ENCODE measurements at regions not wholly inside any gene's neighbourhood (a gene's known extent, or its start where the extent isn't known, plus 50 kb on each side); places are given as distances from the start of the nearest gene placed in this dataset.

DNA sequence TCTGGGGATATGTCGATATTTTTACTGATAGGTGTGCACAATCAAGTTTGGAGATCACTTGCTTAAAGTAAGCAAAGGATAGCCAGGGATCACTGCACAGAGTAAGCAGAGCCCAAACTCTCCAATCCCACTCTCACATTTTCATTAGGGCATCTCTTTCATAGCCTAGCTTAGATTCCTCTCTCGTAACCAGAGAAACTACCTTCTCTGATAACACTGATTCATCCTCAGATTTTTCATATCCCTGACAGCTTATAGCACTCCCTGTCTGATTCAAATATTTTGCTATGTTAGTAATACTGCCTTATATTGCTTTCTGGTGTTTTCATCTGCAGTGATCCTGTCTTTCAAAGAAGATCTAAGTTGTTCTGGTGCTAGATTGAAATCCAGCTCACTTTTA lies 123.7 kb downstream of the CBLL2 start:
- DNase-seq: no peak

DNA sequence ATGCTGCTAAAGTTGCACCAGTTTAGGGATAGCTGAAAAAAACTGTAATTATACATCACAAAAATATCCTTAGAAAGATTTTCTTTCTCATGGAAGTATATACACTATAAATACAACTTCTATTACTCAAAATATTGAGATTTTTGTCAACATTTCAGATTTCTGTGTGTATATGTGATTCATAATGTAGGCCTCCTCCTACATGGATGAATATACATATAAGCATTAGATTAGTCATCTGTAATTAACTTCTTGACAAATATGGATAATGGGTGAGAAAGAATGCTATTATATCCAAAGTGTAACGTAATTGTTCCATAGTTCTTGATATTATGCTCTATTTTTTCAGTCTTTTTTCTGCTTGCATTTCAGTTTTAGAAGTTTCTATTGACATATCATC lies 124.9 kb downstream of the CBLL2 start:
- no peak for DNase-seq

DNA sequence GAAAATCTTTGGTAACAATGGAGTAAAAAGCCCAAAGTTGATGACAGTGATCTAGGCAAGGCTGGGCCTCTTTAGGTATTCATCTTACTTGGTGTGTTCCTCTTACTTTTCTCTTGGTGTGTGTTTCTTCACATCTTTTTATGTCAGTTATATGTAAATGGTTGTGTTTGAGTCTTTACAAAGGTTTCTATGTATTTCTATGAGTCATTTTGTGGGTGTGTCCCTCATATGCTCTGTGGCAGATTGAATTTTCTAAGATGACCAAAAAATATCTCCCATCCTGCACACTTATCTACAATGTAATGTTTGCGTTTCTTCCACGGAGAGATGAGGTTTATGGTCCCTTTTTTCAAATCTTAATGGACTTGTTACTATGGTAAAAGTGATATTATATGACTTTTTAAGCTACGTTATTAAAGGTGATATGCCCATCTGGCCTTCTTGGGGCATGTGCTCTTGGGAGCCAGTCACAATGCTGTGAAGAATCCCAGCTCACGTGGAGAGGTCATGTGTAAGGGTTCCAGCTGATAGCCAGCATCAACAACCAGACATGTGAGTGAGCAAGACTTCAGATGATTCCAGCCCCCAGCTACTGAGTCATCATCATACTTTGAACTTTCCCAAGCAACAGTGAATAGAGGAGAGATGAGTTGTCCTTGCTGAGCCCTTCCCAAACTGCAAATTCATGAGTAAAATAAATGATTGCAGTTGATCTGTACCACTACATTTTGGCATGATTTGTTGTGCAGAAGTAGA lies 126.9 kb downstream of the CBLL2 start:
- no peak for DNase-seq

DNA sequence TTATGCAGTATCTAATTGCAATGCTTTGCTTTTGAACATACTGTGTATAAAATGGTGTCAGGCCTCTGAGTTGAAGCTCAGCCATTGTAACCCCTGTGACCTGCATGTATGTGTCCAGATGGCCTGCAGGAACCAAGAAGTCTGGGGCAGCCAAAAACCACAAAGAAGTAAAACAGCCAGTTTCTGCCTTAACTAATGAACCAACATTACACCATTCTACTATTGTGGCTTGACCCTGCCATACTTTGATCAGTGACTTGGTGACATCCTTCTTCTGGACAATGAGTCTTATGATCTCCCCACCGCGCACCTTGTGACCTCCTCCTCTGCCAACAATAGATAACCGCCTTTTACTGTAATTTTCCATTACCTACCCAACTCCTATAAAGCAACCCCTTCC lies 131.6 kb downstream of the CBLL2 start:
- no peak for DNase-seq

DNA sequence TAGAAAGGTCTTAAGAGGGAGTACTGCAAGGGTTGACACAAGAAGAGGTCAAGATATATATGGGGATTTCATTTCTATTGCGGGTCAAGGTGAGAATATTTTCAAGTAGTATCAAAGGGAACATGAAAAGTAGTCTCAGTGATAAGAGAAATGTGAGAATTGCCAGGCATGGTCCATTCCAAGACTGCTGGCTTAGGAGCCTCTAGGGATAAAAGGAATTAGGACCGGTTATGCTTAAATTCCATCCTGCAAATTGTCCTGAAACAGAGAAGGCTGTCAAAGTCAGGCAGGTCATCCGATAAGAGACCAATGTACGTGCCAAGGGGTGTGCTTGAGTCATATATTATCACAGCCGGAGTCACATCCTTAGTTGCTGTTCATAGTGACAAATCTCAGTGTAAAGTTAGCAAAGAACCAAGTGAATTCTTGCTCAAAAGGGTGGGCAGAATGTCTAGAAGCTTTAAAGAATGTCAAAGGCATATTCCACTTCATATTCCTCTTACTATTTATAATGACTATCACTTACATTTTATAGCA lies 133.6 kb downstream of the CBLL2 start:
- DNase-seq: no peak

DNA sequence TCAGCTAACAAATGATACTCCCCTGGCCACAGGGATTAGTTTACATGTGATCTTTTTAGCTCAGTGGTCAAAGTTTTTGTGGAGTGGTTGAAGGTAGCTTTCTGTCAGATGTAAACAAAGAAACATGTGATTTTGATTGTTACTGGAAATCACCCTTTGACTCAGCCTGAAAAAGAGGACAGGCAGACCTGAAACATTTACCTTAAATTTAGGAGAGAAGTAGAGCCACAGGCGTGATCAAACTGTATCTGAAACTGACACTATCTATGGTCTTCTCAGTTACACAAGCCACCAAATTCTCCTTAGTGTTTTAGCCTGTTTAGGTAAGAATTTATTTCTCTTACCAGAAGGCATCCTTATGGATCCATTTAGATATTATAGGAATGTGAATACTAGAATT lies 136.7 kb downstream of the CBLL2 start:
- no peak for DNase-seq

DNA sequence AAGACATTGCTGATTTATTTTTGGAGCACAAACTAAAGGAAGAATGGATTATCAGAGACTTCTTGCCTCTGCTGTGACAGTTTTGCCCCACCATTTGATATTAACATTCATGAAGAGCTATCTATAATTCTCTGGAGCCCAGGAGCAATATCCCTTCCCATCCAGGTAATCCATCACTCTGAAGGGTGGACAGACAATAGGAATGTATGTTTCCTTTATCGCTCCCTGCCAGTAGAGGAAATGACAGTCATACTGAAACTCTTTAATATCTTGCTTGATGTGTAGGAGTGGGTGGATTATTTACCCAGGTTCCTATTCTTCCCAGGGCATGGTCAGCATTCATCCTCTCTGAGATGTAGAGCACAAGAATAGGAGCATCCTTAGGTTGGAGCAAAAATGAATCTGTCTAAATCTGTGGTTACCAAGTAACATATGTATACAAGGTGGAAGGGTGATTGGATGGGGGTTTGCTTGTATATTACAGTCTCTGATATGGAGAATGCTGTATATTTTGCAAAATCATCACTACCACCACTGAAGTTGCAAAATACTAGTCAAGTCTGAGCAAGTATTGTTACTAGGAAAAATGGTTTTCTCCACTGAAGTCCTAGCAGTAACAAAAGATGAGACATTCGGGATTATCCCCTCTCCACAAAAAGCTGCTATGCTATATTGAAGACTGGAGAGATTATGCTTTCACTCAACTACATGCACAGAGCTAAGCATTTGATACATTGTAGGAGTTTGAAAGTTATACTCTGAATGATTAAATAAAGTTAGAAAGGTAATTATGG lies 151.6 kb downstream of the CBLL2 start:
- no peak for DNase-seq

DNA sequence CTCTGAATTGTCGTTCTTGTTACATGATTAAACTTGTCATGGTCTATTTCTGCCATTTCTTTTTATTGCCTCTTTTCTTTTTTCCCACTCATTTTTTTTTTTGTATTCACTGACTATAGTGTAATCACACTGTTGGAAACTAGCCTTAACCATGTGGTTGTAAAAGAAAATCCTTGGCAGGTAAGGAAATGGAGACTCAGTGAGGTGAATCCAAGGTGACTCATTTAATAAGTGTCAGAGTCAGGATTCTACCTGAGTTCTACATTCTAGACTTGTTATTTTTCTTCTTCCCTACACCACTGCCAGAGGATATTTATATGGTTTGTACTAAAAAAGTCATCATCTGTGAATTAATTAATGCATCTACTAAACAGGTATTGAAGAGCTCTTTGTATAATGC lies 152.2 kb downstream of the CBLL2 start:
- no peak for DNase-seq

DNA sequence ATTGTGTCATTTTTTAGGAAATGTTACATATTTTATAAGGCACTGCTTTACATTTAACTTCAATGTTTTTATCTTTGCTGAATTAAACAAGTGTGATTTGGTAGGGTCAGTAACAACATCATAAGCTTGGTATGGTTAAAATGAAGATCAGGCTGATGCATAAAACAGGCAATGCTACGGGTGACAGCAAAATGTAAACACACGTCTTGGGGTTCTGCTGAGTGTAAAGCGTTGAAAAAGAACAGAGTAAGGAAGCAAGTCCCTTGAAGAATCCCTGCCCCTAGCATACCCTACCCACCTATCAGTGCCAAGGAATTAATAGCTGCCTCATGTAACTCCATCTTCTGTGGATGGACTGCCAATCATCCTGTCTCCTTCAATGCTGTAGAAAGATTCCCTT lies 157.0 kb downstream of the CBLL2 start:
- DNase-seq: no peak

DNA sequence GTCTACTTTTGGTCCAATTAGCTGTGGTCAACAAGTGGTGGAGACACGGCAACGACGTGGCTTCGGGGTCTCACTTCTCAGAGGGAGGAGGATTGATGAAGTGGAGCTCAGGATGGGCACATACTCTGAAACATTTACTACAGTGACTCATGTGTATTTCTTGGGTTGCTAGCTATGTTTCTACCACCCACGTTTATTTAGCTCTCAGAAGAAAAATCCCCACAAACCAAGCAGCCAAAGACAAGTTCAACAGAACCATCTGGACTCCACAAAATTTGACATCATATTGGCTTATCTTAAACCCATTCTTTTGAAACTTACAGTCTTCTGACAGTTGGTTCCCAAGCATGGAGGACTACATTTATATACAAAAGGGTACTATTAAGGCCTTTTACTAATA lies 158.0 kb downstream of the CBLL2 start:
- no peak for DNase-seq

DNA sequence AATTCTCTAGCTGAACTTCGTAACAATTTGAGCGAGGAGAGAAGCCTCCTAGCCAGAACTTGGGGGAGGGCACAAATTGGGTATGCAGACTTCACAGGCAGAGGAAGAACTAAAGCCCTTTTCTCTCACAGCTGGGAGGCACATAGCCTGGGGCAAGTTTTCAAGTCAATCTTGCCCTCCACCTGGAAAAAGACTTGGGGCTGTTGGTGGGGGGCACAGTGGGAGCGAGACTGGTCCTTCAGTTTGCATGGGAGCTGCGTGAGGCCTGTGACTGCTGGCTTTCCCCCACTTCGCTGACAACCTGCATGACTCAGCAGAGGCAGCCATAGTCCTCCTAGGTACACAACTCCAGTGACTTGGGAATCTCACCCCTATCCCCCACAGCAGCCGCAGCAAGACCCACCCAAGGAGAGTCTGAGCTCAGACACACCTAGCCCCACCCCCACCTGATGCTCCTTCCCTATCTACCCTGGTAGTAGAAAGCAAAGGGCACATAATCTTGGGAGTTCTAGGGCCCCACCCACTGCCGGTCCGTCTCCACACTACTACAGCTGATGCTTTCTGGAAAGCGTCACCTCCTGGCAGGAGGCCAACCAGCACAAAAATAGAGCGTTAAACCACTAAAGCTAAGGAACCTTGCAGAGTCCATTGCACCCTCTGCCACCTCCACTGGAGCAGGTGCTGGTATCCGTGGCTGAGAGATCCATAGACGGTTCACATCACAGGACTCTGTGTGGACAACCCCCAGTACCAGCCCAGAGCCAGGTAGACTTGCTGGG lies 160.8 kb downstream of the CBLL2 start:
- DNase-seq: no peak

DNA sequence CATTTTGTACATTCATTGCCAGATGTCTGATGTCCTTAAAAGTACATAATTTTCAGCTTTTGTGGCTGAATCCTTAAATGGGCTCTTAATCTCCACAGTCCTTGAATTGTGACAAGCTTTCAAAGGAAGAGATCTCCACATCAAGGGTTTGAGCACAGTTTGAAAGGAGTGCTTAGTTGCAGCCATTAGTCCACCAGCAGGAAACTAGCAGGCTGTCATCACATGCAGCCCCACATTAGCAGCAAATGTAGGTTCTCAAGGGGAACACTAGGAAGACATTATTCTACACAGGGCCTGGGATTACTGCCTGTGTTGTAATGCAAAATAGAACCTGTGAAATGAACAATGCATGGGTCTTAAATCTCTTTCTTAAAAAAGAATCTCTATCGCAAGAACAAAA lies 173.2 kb downstream of the CBLL2 start:
- DNase-seq: no peak

DNA sequence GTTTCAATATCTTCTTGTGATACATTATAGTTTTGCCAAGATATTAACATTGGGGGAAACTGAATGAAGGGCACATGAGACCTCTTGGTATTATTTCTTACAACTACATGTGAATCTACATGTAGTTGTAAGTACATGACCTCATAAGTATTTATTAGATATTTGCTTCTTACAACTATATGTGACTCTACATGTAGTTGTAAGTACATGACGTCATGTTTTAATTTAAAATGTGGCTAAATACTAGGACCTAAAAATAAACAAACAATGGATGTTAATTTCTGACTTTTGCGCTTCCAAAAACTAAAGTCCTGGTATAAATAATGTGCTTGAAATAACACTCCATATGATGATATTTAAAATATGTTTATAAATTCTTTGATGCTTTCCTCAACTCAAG lies 190.2 kb downstream of the CBLL2 start:
- no peak for DNase-seq

DNA sequence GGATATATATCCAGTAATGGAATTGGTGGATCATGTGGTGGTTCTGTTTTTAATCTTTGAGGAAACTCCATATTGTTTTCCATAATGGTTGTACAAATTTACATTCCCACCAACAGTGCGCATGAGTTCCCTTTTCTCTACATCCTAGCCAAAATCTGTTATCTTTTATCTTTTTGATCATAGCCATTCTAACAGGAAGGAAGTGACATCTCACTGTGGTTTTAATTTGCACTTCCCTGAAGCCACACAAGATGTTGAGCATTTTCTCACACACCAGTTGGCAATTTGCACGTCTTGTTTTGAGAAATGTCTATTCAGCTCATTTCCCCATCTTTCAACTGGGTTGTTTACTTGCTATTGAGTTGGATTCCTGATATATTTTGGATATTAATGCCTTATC lies 194.9 kb downstream of the CBLL2 start:
- peak; percentile 49 to 60 for DNase-seq

DNA sequence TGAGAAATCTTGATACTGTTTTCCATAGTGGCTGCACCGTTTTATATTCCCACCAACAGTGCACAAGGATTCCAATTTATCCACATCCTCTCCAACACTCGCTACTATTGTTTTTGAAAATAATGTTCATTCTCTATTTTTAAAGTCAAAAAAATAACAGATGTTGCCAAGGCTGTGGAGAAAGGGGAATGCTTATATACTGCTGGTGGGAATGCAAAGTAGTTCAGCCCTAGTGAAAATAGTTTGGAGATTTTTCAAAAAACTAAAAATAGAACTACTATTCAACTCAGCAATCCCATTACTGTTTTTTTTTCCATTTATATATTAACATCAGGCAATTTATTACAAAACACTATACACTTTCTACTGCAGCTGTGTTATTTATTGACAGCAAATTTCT lies 208.7 kb downstream of the CBLL2 start:
- no peak for DNase-seq

DNA sequence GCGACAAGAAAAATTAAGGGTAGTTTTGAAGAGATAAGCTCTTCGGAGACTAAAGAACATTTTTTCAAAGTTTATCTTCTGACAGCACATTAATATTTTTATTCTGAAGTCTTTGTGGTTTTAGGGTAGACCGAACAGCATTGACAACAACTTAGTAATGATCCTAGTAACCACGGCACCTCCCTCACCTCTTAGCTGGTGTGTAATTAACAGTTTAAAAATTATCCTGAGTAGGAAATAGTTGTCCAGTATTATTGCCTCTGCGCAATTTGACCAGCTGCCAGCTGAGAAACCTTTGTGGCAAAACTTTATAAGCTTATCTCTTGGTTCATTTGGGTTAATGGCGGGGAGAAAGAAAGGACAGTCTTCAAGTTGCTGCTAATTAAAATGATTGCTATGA lies 213.6 kb downstream of the CBLL2 start:
- no peak for DNase-seq

DNA sequence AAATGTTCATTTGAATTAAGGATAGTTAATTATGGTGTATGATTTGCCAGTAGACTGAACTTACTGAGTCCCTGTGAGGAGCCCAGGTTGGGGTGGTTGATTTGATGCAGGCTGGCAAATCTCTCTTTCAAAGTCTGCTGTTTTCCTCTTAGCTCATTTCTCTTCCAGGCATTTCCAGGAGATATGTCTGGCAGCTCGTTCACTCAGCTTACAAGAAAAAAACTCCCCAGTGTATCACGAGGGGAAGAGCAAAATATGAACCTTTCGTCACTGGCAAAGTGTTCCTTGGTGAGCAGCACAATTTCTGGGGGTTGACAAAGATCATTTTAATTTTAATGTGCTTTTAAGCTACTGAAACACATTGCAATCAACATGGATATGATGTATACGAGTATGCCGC lies 244.2 kb downstream of the CBLL2 start:
- no peak for DNase-seq

DNA sequence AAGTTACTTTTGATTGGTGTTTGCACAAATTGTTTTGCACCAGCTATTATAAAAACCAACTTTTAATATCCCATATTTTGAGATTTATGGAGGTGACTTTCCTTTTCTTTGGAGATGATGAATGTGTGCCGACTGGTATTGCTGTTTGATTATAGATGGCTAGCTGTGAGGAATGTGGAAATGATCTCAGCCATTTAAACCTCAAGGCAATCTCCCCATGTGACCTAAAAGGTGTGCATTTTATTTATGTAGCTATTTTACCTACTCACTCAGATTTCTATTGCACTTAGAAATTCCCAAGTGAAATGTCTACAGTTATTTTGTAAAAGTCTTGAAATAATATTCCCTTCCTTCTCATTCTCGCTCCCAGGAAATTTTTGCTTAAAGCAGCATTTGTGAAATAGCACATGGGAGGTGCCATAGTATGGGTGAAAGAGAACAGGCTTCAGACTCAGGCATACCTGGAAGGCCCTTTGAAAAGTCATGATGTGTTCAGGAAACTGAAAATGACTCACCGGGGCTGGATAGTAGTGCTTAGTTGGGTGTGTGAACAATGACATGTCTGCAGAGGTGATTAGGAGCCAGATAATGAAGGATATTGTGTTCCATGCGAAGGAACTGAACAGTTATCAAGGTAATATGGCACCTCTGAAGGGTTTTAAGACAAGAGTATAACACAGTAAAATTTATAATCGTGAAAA lies 247.6 kb downstream of the CBLL2 start:
- no peak for DNase-seq

DNA sequence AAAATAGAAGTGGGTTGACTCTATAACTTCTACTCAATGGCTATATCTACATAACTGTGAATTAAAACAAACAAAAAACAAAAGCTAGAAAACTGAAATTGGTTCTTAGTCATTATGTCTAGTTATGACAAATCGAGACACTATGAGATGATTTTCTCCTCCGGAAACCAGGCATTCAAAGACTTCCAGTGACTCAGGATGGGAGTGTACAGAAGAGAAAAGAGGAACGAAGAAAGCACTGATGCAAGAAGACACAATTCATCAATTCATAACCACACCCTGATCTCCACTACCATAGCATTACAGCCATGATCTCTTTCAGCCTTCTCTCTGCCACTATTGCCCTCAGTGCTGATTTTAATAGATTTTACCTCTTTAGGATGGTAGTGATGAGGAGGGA lies 253.6 kb downstream of the CBLL2 start:
- peak; percentile 72 to 78 for DNase-seq

DNA sequence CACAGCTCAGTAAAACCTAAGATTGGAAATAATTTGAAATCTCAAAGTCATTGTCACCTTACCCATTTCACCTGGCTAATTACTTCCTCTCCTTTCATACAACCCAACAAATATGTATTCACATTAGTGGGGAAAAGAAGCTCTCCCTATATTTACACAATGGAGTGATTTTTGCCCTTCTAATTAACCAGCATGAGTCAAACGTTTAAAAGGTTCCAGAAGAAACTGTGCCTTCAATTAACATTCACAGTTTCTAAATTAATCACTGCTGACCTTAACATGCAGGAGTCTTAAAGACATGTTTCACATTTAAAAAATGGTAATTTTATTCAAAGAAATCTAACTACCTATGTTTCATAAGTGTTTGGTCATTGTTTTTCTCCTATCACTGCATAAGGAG lies 254.6 kb downstream of the CBLL2 start:
- no peak for DNase-seq

DNA sequence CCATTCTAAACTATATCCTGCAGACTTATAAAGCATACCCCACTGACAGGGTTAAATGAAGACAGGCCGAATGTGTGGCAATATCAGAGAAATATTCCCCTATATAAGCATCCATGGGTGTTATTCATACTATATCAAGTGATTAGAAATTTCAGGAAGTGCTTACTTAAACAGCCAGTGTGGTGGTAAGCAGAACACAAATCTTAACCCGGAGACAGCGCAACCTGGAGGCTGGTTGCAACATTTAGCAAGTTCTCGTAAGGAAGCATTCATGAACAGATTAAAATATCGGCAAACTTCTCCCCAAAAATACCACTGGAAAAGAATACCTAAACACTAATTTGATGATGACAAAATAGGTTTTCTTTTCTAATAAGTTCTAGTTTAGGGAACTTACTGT lies 261.2 kb downstream of the CBLL2 start:
- DNase-seq: peak; percentile 0 to 1

DNA sequence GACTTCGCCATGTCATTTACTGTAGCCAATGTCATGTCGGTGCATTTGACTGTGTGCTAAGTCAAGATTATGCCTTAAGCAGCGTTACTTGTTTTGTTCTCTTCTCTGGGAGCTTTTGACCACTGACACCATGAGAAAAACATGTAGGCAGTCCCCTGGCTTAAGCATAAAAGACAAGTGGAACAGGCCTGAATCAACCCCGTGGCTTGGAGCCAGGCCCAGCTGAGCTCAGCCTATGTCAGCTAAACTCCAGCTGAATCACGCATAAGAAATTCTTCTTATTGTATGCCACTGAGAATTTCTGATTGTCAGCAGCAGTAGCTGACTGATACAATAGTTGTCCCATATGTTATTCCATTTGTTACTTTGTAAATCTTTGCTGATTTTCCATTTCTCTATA lies 261.9 kb downstream of the CBLL2 start:
- no peak for DNase-seq

DNA sequence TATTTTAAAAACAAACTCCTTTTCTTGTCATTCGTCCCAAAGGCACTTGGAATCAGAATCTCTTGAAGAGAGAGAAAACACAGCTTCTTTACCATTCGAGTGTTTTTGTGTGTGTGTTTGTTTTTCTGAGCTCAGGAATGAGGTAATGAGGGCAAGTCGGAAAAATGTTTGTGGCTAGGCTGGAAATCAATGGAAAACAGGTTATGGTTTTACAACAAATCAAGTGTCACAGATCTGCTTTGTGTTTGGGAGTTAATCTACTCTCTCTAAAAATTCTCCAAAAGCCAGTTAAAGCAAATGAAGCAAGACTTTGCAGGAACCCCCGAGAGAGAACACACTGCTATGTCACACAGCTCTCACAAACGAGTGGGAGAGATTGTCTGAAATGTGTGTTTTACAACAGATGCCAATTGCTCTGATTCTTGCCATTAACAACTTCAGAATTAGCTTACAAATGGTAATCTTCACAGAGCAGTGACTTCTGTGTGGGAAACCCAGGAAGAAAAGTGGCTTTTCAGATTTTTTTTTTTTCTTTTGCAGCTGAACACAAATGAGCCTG lies 264.1 kb downstream of the CBLL2 start:
- DNase-seq: no peak

All from Kasumi-1 (cell line).